GM23338 (cell line): ENCODE measurements at regions not wholly inside any gene's neighbourhood (a gene's known extent, or its start where the extent isn't known, plus 50 kb on each side); places are given as distances from the start of the nearest gene placed in this dataset.

Experiments
- POLR2AphosphoS5 ChIP-seq: IDR thresholded peaks from 2 replicates; pipeline ENCODE4 v1.6.1; 2016; ENCODE audit warnings: antibody characterized with exemption, low read depth
- REST ChIP-seq: IDR thresholded peaks from one replicate; pipeline ENCODE4 v1.6.1; 2018; ENCODE audit warnings: antibody characterized with exemption; ENCODE audit not compliant: unreplicated experiment
- TF ChIP-seq, protein P1 (sequence below), 2 experiments: fragments of 200-600 bp in 1 of 2; sonication (generic) in 1 of 2; conservative IDR thresholded peaks; 2 replicates each; pipeline versions ENCODE4 v1.5.1 to v1.6.1; 2016 to 2017; ENCODE audit warnings: antibody characterized with exemption in 2 of 2, low read depth in 2 of 2, mild to moderate bottlenecking in 2 of 2, moderate library complexity in 1 of 2
- TF ChIP-seq, protein P2 (sequence below): IDR thresholded peaks from 2 replicates; pipeline ENCODE4 v1.6.1; 2016; ENCODE audit warnings: antibody characterized with exemption

DNA sequence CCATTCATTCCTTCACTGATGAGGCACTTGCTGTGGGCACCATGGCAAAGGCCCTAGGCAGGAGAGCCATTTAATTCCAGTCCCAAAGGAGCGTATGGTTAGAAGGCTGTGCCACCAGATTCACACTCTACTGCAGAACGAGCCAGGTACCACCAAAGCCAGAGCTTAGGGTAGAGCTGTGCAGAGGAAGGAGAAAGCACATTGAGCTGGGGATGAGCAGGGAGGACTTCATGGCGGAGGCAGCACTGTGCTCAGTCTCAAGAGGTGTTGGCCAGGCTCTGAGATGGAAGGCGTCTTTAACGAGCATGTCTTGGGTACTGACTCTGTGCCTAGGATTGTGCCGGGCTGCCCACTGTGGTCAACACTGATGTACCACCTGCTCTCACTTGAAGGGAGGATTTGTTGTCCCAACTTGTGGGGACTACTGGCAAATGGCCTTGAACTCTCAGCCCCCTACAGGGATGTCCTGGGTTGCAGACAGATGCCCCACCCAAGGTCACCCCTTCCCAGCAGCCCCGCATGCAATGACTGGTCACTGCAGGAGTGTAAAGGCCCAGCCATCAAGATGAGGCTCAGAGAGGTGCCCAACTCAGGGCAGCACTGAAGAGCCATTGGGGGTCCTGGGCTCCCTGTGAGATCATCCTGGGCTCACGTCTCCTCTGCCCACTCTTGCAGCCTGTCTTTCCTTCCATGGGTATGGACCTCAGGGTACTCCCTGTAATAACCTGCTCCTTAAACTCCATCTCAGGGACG lies 251.4 kb downstream of the GLI2 start:
- TF ChIP-seq, protein P1, sequence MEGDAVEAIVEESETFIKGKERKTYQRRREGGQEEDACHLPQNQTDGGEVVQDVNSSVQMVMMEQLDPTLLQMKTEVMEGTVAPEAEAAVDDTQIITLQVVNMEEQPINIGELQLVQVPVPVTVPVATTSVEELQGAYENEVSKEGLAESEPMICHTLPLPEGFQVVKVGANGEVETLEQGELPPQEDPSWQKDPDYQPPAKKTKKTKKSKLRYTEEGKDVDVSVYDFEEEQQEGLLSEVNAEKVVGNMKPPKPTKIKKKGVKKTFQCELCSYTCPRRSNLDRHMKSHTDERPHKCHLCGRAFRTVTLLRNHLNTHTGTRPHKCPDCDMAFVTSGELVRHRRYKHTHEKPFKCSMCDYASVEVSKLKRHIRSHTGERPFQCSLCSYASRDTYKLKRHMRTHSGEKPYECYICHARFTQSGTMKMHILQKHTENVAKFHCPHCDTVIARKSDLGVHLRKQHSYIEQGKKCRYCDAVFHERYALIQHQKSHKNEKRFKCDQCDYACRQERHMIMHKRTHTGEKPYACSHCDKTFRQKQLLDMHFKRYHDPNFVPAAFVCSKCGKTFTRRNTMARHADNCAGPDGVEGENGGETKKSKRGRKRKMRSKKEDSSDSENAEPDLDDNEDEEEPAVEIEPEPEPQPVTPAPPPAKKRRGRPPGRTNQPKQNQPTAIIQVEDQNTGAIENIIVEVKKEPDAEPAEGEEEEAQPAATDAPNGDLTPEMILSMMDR (conservative IDR thresholded peaks at IDR 0.05; ENCODE audit: low read depth in 2 of 2), result no peak
- TF ChIP-seq POLR2AphosphoS5 (no peak), REST (no peak)
- TF ChIP-seq, protein P2, sequence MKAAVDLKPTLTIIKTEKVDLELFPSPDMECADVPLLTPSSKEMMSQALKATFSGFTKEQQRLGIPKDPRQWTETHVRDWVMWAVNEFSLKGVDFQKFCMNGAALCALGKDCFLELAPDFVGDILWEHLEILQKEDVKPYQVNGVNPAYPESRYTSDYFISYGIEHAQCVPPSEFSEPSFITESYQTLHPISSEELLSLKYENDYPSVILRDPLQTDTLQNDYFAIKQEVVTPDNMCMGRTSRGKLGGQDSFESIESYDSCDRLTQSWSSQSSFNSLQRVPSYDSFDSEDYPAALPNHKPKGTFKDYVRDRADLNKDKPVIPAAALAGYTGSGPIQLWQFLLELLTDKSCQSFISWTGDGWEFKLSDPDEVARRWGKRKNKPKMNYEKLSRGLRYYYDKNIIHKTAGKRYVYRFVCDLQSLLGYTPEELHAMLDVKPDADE, result no peak
